HEK293 (cell line): ENCODE measurements at regions not wholly inside any gene's neighbourhood (a gene's known extent, or its start where the extent isn't known, plus 50 kb on each side); places are given as distances from the start of the nearest gene placed in this dataset.

Source experiments
- CTCF ChIA-PET: fragments of 350-600 bp; formaldehyde crosslinking; extraction: SDS; loops from one replicate; lab custom pipeline; 2021; ENCODE audit warnings: antibody characterized with exemption; lab: Yijun Ruan, JAX
- POLR2A ChIA-PET: fragments of 300-600 bp; formaldehyde crosslinking; extraction: SDS; loops from one replicate; lab custom pipeline; 2020; ENCODE audit warnings: antibody characterized with exemption, inconsistent platforms; lab: Yijun Ruan, JAX
- H3K27ac ChIP-seq: fragments of 200-500 bp; sonication (Bioruptor generic); 2 replicates; pipeline ENCODE4 v1.5.1; 2014; ENCODE audit warnings: low read depth, low read length, control low read depth, inconsistent platforms; ENCODE audit errors: extremely low read depth
- H3K36me3 ChIP-seq, 2 experiments: fragments of 200-500 bp in 1 of 2; sonication (Bioruptor generic) in 1 of 2; 1 replicate in 1 of 2; 2 replicates in 1 of 2; pipeline ENCODE4 v1.5.1; 2014 to 2017; ENCODE audit warnings: inconsistent platforms in 2 of 2, low read length in 2 of 2; ENCODE audit not compliant: control insufficient read depth in 2 of 2, insufficient read depth in 1 of 2
- H3K4me1 ChIP-seq: fragments of 200-500 bp; sonication (Bioruptor generic); 2 replicates; pipeline ENCODE4 v1.5.1; 2014; ENCODE audit warnings: mild to moderate bottlenecking, low read length, inconsistent platforms; ENCODE audit not compliant: control insufficient read depth, insufficient read depth
- H3K4me3 ChIP-seq: 2 replicates; pipeline ENCODE4 v1.5.1; 2011; ENCODE audit warnings: low read depth, mild to moderate bottlenecking, control low read depth, low read length, moderate library complexity
- H3K9me3 ChIP-seq: fragments of 200-500 bp; sonication (Bioruptor generic); 2 replicates; pipeline ENCODE4 v1.5.1; 2014; ENCODE audit warnings: low read depth, low read length, inconsistent platforms; ENCODE audit not compliant: control insufficient read depth, insufficient read depth
- CTCF ChIP-seq: fragments of 450-650 bp; formaldehyde crosslinking; IDR thresholded peaks from 2 replicates; pipeline ENCODE4 v1.5.1; 2016; ENCODE audit warnings: missing biosample characterization, missing genetic modification characterization
- FEZF1 ChIP-seq: fragments of 450-650 bp; formaldehyde crosslinking; IDR thresholded peaks from 2 replicates; pipeline ENCODE4 v1.5.1; 2016; ENCODE audit warnings: missing biosample characterization, missing genetic modification characterization
- GLI2 ChIP-seq: fragments of 450-650 bp; formaldehyde crosslinking; IDR thresholded peaks from 2 replicates; pipeline ENCODE4; 2017; ENCODE audit warnings: missing biosample characterization, missing genetic modification characterization, low read depth, borderline replicate concordance
- OVOL3 ChIP-seq: fragments of 450-650 bp; formaldehyde crosslinking; IDR thresholded peaks from 2 replicates; pipeline ENCODE4 v1.5.1; 2016; ENCODE audit warnings: missing biosample characterization, missing genetic modification characterization
- PRDM4 ChIP-seq: fragments of 450-650 bp; formaldehyde crosslinking; IDR thresholded peaks from 2 replicates; pipeline ENCODE4 v1.5.1; 2017; ENCODE audit warnings: missing biosample characterization, missing genetic modification characterization
- REPIN1 ChIP-seq: fragments of 450-650 bp; formaldehyde crosslinking; IDR thresholded peaks from 2 replicates; pipeline ENCODE4 v1.5.1; 2017; ENCODE audit warnings: missing biosample characterization, missing genetic modification characterization, low read depth
- ZBTB10 ChIP-seq: fragments of 450-650 bp; formaldehyde crosslinking; IDR thresholded peaks from 2 replicates; pipeline ENCODE4 v1.5.1; 2016; ENCODE audit warnings: missing biosample characterization, missing genetic modification characterization
- ZNF10 ChIP-seq: fragments of 450-650 bp; formaldehyde crosslinking; IDR thresholded peaks from 2 replicates; pipeline ENCODE4 v1.5.1; 2017; ENCODE audit warnings: missing biosample characterization, missing genetic modification characterization
- ZNF114 ChIP-seq: fragments of 450-650 bp; formaldehyde crosslinking; IDR thresholded peaks from 2 replicates; pipeline ENCODE4 v1.5.0; 2017; ENCODE audit warnings: missing biosample characterization, missing genetic modification characterization
- ZNF140 ChIP-seq: fragments of 450-650 bp; formaldehyde crosslinking; IDR thresholded peaks from 2 replicates; pipeline ENCODE4 v1.5.1; 2016; ENCODE audit warnings: missing biosample characterization, missing genetic modification characterization
- ZNF19 ChIP-seq: fragments of 450-650 bp; formaldehyde crosslinking; IDR thresholded peaks from 2 replicates; pipeline ENCODE4; 2016; ENCODE audit warnings: missing biosample characterization, missing genetic modification characterization, low read depth
- ZNF2 ChIP-seq: fragments of 450-650 bp; formaldehyde crosslinking; IDR thresholded peaks from 2 replicates; pipeline ENCODE4 v1.5.1; 2016; ENCODE audit warnings: missing biosample characterization, missing genetic modification characterization
- ZNF26 ChIP-seq: fragments of 450-650 bp; formaldehyde crosslinking; IDR thresholded peaks from 2 replicates; pipeline ENCODE4 v1.5.1; 2016; ENCODE audit warnings: missing biosample characterization, missing genetic modification characterization
- ZNF266 ChIP-seq: fragments of 450-650 bp; formaldehyde crosslinking; IDR thresholded peaks from 2 replicates; pipeline ENCODE4 v1.5.1; 2016; ENCODE audit warnings: missing biosample characterization, missing genetic modification characterization, low read depth
- ZNF292 ChIP-seq: fragments of 450-650 bp; formaldehyde crosslinking; IDR thresholded peaks from 2 replicates; pipeline ENCODE4 v1.5.1; 2016; ENCODE audit warnings: low read depth, missing biosample characterization, missing genetic modification characterization, borderline replicate concordance
- ZNF362 ChIP-seq: fragments of 450-650 bp; formaldehyde crosslinking; IDR thresholded peaks from 2 replicates; pipeline ENCODE4 v1.5.1; 2016; ENCODE audit warnings: missing biosample characterization, missing genetic modification characterization
- ZNF433 ChIP-seq: fragments of 450-650 bp; formaldehyde crosslinking; IDR thresholded peaks from 2 replicates; pipeline ENCODE4 v1.5.1; 2016; ENCODE audit warnings: missing biosample characterization, missing genetic modification characterization, low read depth
- ZNF548 ChIP-seq: fragments of 450-650 bp; formaldehyde crosslinking; IDR thresholded peaks from 2 replicates; pipeline ENCODE4 v1.5.1; 2016; ENCODE audit warnings: missing biosample characterization, missing genetic modification characterization
- ZNF558 ChIP-seq: fragments of 450-650 bp; formaldehyde crosslinking; IDR thresholded peaks from 2 replicates; pipeline ENCODE4 v1.5.1; 2016; ENCODE audit warnings: missing biosample characterization, missing genetic modification characterization
- ZNF610 ChIP-seq: fragments of 450-650 bp; formaldehyde crosslinking; IDR thresholded peaks from 2 replicates; pipeline ENCODE4 v1.5.1; 2016; ENCODE audit warnings: missing biosample characterization, missing genetic modification characterization, borderline replicate concordance
- ZXDB ChIP-seq: fragments of 450-650 bp; formaldehyde crosslinking; IDR thresholded peaks from 2 replicates; pipeline ENCODE4 v1.5.1; 2016; ENCODE audit warnings: missing biosample characterization, missing genetic modification characterization

GRCh38 chr6:156557251-156557910 lies 219.8 kb upstream of the ARID1B start (continued):
- 0 out of 2 replicates have a peak, but pooled peaks have one; percentile 18 for TF ChIP-seq PRDM4 (tag by site-specific recombination)

GRCh38 chr6:156556811-156557210 lies 220.4 kb upstream of the ARID1B start:
- TF ChIP-seq ZNF140: no peak
- TF ChIP-seq ZBTB10 (tag by site-specific recombination): no peak
- no peak for TF ChIP-seq ZNF292 (tag by site-specific recombination)
- TF ChIP-seq ZNF19 (tag by site-specific recombination): no peak
- TF ChIP-seq FEZF1 (tag by site-specific recombination): no peak
- TF ChIP-seq ZNF362: no peak
- TF ChIP-seq ZNF558 (tag by site-specific recombination): no peak
- TF ChIP-seq ZNF2: no peak
- no peak for TF ChIP-seq ZNF548 (tag by site-specific recombination)
- no peak for TF ChIP-seq ZNF26
- no peak for TF ChIP-seq OVOL3 (tag by site-specific recombination)
- TF ChIP-seq, all 188 proteins: peak for 0
- H3K4me3 ChIP-seq: no peak overlapping the region
- CTCF ChIA-PET: no interaction called here
- no peaks in the 10 kb centered on the region for H3K9me3 ChIP-seq
- peak overlapping the region; percentile 4; the same call in 1 of the 2 replicates for H3K27ac ChIP-seq
- no peaks in the 10 kb centered on the region for H3K36me3 ChIP-seq
- POLR2A ChIA-PET: no interaction called here
- H3K4me1 ChIP-seq: no peaks in the 10 kb centered on the region

GRCh38 chr6:156555116-156555515 lies 222.1 kb upstream of the ARID1B start:
- Histone ChIP-seq H3K4me1 (no peaks in the 10 kb centered on the region), H3K4me3 (no peak overlapping the region), H3K9me3 (no peaks in the 10 kb centered on the region), H3K27ac (no peak overlapping the region), H3K36me3 (no peaks in the 10 kb centered on the region)
- POLR2A ChIA-PET: no interaction called here
- CTCF ChIA-PET: interaction anchor here (1.4 kb wide), 1 partner anchor 8 kb away, joined by 6 read pairs; no protein-coding TSS in a partner anchor
- TF ChIP-seq CTCF (tag by site-specific recombination) (no peak), GLI2 (tag by site-specific recombination) (no peak), ZNF610 (tag by site-specific recombination) (no peak), ZNF266 (tag by site-specific recombination) (no peak), ZNF114 (tag by site-specific recombination) (no peak), REPIN1 (tag by site-specific recombination) (no peak), ZNF362 (no peak), ZNF10 (no peak), ZXDB (no peak), ZNF433 (no peak)
